HCT116 (cell line): ENCODE measurements at regions not wholly inside any gene's neighbourhood (a gene's known extent, or its start where the extent isn't known, plus 50 kb on each side); places are given as distances from the start of the nearest gene placed in this dataset.

ENCODE experiments used
- ATAC-seq: fragments of 200-7000 bp; cut with Tn5 transposase; 2 replicates; pipeline ENCODE4 v1.9.1; 2020; ENCODE audit warnings: mild to moderate bottlenecking, moderate library complexity
- BruUV-seq: library from RNA; stranded (reverse); fragments of 400-500 nt; replicated peaks from 2 replicates; lab custom pipeline; 2021; lab: Mats Ljungman, UMichigan
- CTCF ChIA-PET: fragments of 300-600 bp; sonication (Branson Sonifier 250); formaldehyde crosslinking; loops from one replicate; lab custom pipeline; 2021; ENCODE audit warnings: antibody characterized with exemption; lab: Charles Lee
- POLR2A ChIA-PET: fragments of 300-600, 350-600 bp; sonication (Branson Sonifier 250); formaldehyde crosslinking; loops from one replicate; lab custom pipeline; 2021; ENCODE audit warnings: antibody characterized with exemption; lab: Charles Lee
- RAD21 ChIA-PET, 2 experiments: fragments of 300-600 bp; sonication (Branson Sonifier 250); formaldehyde crosslinking; loops; one replicate each; lab custom pipeline; 2023; ENCODE audit warnings: low total read pairs in 2 of 2; ENCODE audit not compliant: uncharacterized antibody in 2 of 2, unreplicated experiment in 2 of 2, low non-redundant PET in 1 of 2; lab: Charles Lee
- DNase-seq: peaks from one replicate; pipeline ENCODE4 v3.0.0-alpha.2; 2010; ENCODE audit warnings: low read depth, low spot score
- H2AFZ ChIP-seq: fragments of 200-600 bp; shearing (Covaris generic), sonication (generic); 2 replicates; pipeline ENCODE4 v1.6.1; 2017; ENCODE audit warnings: low read depth, mixed run types, mixed read lengths, antibody characterized with exemption, low read length; ENCODE audit not compliant: poor library complexity, severe bottlenecking
- H3K27ac ChIP-seq: 2 replicates; pipeline ENCODE4 v1.5.1; 2012; ENCODE audit warnings: low read depth, low read length
- H3K27me3 ChIP-seq: fragments of 200-600 bp; sonication (generic); 2 replicates; pipeline ENCODE4 v1.6.1; 2016; ENCODE audit warnings: mixed run types, low read length, mixed read lengths; ENCODE audit not compliant: insufficient read depth
- H3K36me3 ChIP-seq, 2 experiments: fragments of 200-500 bp in 1 of 2; fragments of 200-600 bp in 1 of 2; sonication (Bioruptor generic) in 1 of 2; sonication (generic) in 1 of 2; 2 replicates each; pipeline versions ENCODE4 v1.5.1 to v1.6.1; 2014 to 2016; ENCODE audit warnings: low read length in 2 of 2, inconsistent platforms in 1 of 2, mixed read lengths in 1 of 2, mixed run types in 1 of 2; ENCODE audit not compliant: insufficient read depth in 2 of 2, control insufficient read depth in 1 of 2
- H3K4me1 ChIP-seq, 2 experiments: fragments of 200-600 bp in 1 of 2; sonication (generic) in 1 of 2; 2 replicates each; pipeline versions ENCODE4 v1.5.1 to v1.6.1; 2012 to 2017; ENCODE audit warnings: low read length in 2 of 2, inconsistent platforms in 1 of 2, mild to moderate bottlenecking in 1 of 2, mixed read lengths in 1 of 2, mixed run types in 1 of 2, moderate library complexity in 1 of 2; ENCODE audit not compliant: insufficient read depth in 2 of 2, control insufficient read depth in 1 of 2
- H3K4me2 ChIP-seq: fragments of 200-600 bp; sonication (generic); 2 replicates; pipeline ENCODE4 v1.6.1; 2017; ENCODE audit warnings: mixed run types, low read length, mixed read lengths
- H3K4me3 ChIP-seq, 2 experiments: fragments of 200-600 bp in 1 of 2; sonication (generic) in 1 of 2; replicated peaks in 1 of 2; 2 replicates each; pipeline ENCODE4 v1.5.1; 2011 to 2016; ENCODE audit warnings: low read length in 2 of 2, control low read depth in 1 of 2, low read depth in 1 of 2, mild to moderate bottlenecking in 1 of 2, mixed read lengths in 1 of 2, mixed run types in 1 of 2
- H3K79me2 ChIP-seq: fragments of 200-600 bp; sonication (generic); 2 replicates; pipeline ENCODE4 v1.6.1; 2017; ENCODE audit warnings: mild to moderate bottlenecking, mixed run types, low read length, moderate library complexity, mixed read lengths; ENCODE audit not compliant: insufficient read depth
- H3K9ac ChIP-seq: fragments of 200-600 bp; sonication (generic); 2 replicates; pipeline ENCODE4 v1.6.1; 2016; ENCODE audit warnings: low read length, mixed read lengths
- H3K9me2 ChIP-seq: fragments of 200-600 bp; sonication (generic), shearing (Covaris generic); 2 replicates; pipeline ENCODE4 v1.6.1; 2017; ENCODE audit warnings: mixed run types, mild to moderate bottlenecking, moderate library complexity; ENCODE audit not compliant: insufficient read depth
- H3K9me3 ChIP-seq, 2 experiments: fragments of 200-500 bp in 1 of 2; fragments of 200-600 bp in 1 of 2; sonication (Bioruptor generic) in 1 of 2; sonication (generic) in 1 of 2; 2 replicates each; pipeline ENCODE4 v1.6.1; 2014 to 2017; ENCODE audit warnings: low read length in 2 of 2, mixed read lengths in 2 of 2, inconsistent platforms in 1 of 2, low read depth in 1 of 2, mild to moderate bottlenecking in 1 of 2, mixed run types in 1 of 2, moderate library complexity in 1 of 2; ENCODE audit not compliant: control insufficient read depth in 1 of 2, insufficient read depth in 1 of 2
- H4K20me1 ChIP-seq: fragments of 200-600 bp; sonication (generic), shearing (Covaris generic); 2 replicates; pipeline ENCODE4 v1.6.1; 2017; ENCODE audit warnings: mixed run types, mild to moderate bottlenecking, moderate library complexity; ENCODE audit not compliant: insufficient read depth
- CEBPB ChIP-seq: IDR thresholded peaks from 2 replicates; pipeline ENCODE4 v1.6.1; 2012; ENCODE audit warnings: low read depth
- CTCF ChIP-seq, 3 experiments: fragments of 200-600 bp in 1 of 3; sonication (generic) in 1 of 3; IDR thresholded peaks in 2 of 3; conservative IDR thresholded peaks in 1 of 3; 2 replicates each; pipeline ENCODE4 v1.5.1; 2012 to 2017; ENCODE audit warnings: low read depth in 2 of 3, low read length in 2 of 3, antibody characterized with exemption in 1 of 3, borderline replicate concordance in 1 of 3, control low read depth in 1 of 3, mild to moderate bottlenecking in 1 of 3, mixed read lengths in 1 of 3, mixed run types in 1 of 3, moderate library complexity in 1 of 3; ENCODE audit not compliant: insufficient read depth in 1 of 3
- ELF1 ChIP-seq: IDR thresholded peaks from 2 replicates; pipeline ENCODE4 v1.6.1; 2012; ENCODE audit warnings: low read depth, borderline replicate concordance
- EZH2phosphoT487 ChIP-seq: fragments of 200-600 bp; IDR thresholded peaks from 2 replicates; pipeline ENCODE4 v1.6.1; 2018; ENCODE audit warnings: antibody characterized with exemption, borderline replicate concordance
- JUND ChIP-seq: IDR thresholded peaks from 2 replicates; pipeline ENCODE4 v1.6.1; 2012
- RAD21 ChIP-seq: IDR thresholded peaks from 2 replicates; pipeline ENCODE4 v1.6.1; 2012; ENCODE audit warnings: low read depth, mild to moderate bottlenecking
- REST ChIP-seq: IDR thresholded peaks from 2 replicates; pipeline ENCODE4 v1.6.1; 2012; ENCODE audit warnings: low read depth
- SP1 ChIP-seq: IDR thresholded peaks from 2 replicates; pipeline ENCODE4 v1.6.1; 2012; ENCODE audit warnings: low read depth
- SRF ChIP-seq: IDR thresholded peaks from 2 replicates; pipeline ENCODE4 v1.6.1; 2012; ENCODE audit warnings: low read depth
- intact Hi-C: fragments of 100-400 bp; cut with micrococcal nuclease; formaldehyde crosslinking; loops from 2 replicates; pipeline ENCODE4 v1.10.0; 2022

- Histone ChIP-seq H4K20me1 (no peaks in the 10 kb centered on the region), H3K9me3 (0 out of 4 replicates have a peak, but pooled peaks cover 0 to 4% of the 10 kb centered on the region in 2 experiments), H3K27ac (no peak overlapping the region), H3K27me3 (no peaks in the 10 kb centered on the region), H3K4me1 (0 out of 4 replicates have a peak, but pooled peaks cover 0 to 6% of the 10 kb centered on the region in 2 experiments), H3K9ac (no peak overlapping the region), H3K4me2 (no peak overlapping the region), H3K36me3 (no peaks in the 10 kb centered on the region), H2AFZ (no peak overlapping the region), H3K79me2 (no peaks in the 10 kb centered on the region), H3K9me2 (no peaks in the 10 kb centered on the region), H3K4me3 (no peak overlapping the region)
- CTCF ChIA-PET: interaction anchor here (0.6 to 1.0 kb wide), 3 partner anchors 257 to 1017 kb away, joined by 3 to 4 read pairs (median 3); no protein-coding TSS in a partner anchor
- no peak for ATAC-seq
- RAD21 ChIA-PET: no interaction called here
- intact Hi-C loops: no loop called here
- TF ChIP-seq CTCF (IDR thresholded peaks at IDR 0.05 in 2 of 3, conservative IDR thresholded peaks at IDR 0.05 in 1 of 3; ENCODE audit: borderline replicate concordance in 1 of 3, insufficient read depth in 1 of 3, low read depth in 2 of 3, low read length in 2 of 3) (peak in 2 of 3 experiments; percentile 28 to 43; a peak in 3 of 6 replicates), RAD21 (no peak), SRF (no peak)
- POLR2A ChIA-PET: no interaction called here
- DNase-seq: no peak
- no TSS peak for BruUV-seq
Measured at GRCh38 chr6:12636336-12636735, 80.2 kb upstream of the PHACTR1 start.

- Histone ChIP-seq H3K9ac (no peak overlapping the region), H3K9me3 (0 out of 4 replicates have a peak, but pooled peaks cover 0 to 4% of the 10 kb centered on the region in 2 experiments), H3K36me3 (no peaks in the 10 kb centered on the region), H4K20me1 (no peaks in the 10 kb centered on the region), H3K4me1 (0 out of 4 replicates have a peak, but pooled peaks cover 0 to 6% of the 10 kb centered on the region in 2 experiments), H3K27ac (no peak overlapping the region), H3K4me3 (no peak overlapping the region), H3K9me2 (no peaks in the 10 kb centered on the region), H3K4me2 (no peak overlapping the region), H2AFZ (no peak overlapping the region), H3K27me3 (no peaks in the 10 kb centered on the region), H3K79me2 (no peaks in the 10 kb centered on the region)
- DNase-seq: peak; percentile 69
- ChIA-PET POLR2A (no interaction called here), CTCF (interaction anchor here (0.6 to 2.1 kb wide), 10 partner anchors 9 to 886 kb away, joined by 3 to 27 read pairs (median 3); no protein-coding TSS in a partner anchor), RAD21 (interaction anchor here in 1 of 2 experiments (1.6 kb wide), 1 partner anchor 256 kb away, joined by 5 read pairs; no protein-coding TSS in a partner anchor)
- intact Hi-C loops: loop anchor here (1.0 kb wide), 2 partner anchors 206 to 256 kb away; no protein-coding TSS in a partner anchor
- BruUV-seq: no TSS peak
- peak; percentile 99 for ATAC-seq
- no peak for TF ChIP-seq REST
- TF ChIP-seq ELF1: no peak
- no peak for TF ChIP-seq EZH2phosphoT487
- peak; percentile 66 to 89 (median 77) for TF ChIP-seq CTCF (IDR thresholded peaks at IDR 0.05 in 2 of 3, conservative IDR thresholded peaks at IDR 0.05 in 1 of 3; ENCODE audit: borderline replicate concordance in 1 of 3, insufficient read depth in 1 of 3, low read depth in 2 of 3, low read length in 2 of 3)
- peak; percentile 82 for TF ChIP-seq RAD21
- peak; percentile 46; the same call in 1 of the 2 replicates for TF ChIP-seq JUND
- no peak for TF ChIP-seq SP1
- no peak for TF ChIP-seq CEBPB
Measured at GRCh38 chr6:12637960-12638641, 78.5 kb upstream of the PHACTR1 start.
